IMR-90 (cell line): ENCODE measurements at regions not wholly inside any gene's neighbourhood (a gene's known extent, or its start where the extent isn't known, plus 50 kb on each side); places are given as distances from the start of the nearest gene placed in this dataset.
A peak's percentile ranks its signal among the peaks of the same experiment; 100 is the strongest.

Experiments
- ATAC-seq: fragments of 200-7000 bp; cut with Tn5 transposase; 2 replicates; pipeline ENCODE4 v1.9.1; 2020; ENCODE audit warnings: low read depth, mild to moderate bottlenecking, moderate library complexity
- BruUV-seq: library from RNA; stranded (reverse); fragments of 400-500 nt; replicated peaks from 2 replicates; lab custom pipeline; 2021; lab: Mats Ljungman, UMichigan
- CTCF ChIA-PET: fragments of 300-600 bp; formaldehyde crosslinking; extraction: SDS; loops from one replicate; lab custom pipeline; 2021; ENCODE audit warnings: antibody characterized with exemption; lab: Yijun Ruan, JAX
- POLR2A ChIA-PET: fragments of 300-600 bp; sonication (Branson Sonifier 250); formaldehyde crosslinking; loops from one replicate; lab custom pipeline; 2022; ENCODE audit warnings: antibody characterized with exemption; ENCODE audit not compliant: unreplicated experiment; lab: Charles Lee
- DNase-seq: peaks from one replicate; pipeline ENCODE4 v3.0.0; 2013
- H2AFZ ChIP-seq: replicated peaks from 2 replicates; pipeline ENCODE3; 2013; ENCODE audit warnings: low read length, mild to moderate bottlenecking; ENCODE audit not compliant: poor library complexity
- H2AK5ac ChIP-seq: 2 replicates; pipeline ENCODE4 v1.6.1; 2013; ENCODE audit warnings: low read depth, low read length, inconsistent platforms
- H2AK9ac ChIP-seq: replicated peaks from 2 replicates; pipeline ENCODE3; 2013; ENCODE audit warnings: mild to moderate bottlenecking, low read depth, low read length, moderate library complexity; ENCODE audit not compliant: poor library complexity
- H2BK120ac ChIP-seq: 2 replicates; pipeline ENCODE4 v1.6.1; 2013; ENCODE audit warnings: low read depth, low read length, inconsistent platforms
- H2BK15ac ChIP-seq: 3 replicates; pipeline ENCODE4 v1.6.1; 2013; ENCODE audit warnings: low read depth, low read length, inconsistent platforms
- H2BK20ac ChIP-seq: 2 replicates; pipeline ENCODE4 v1.6.1; 2013; ENCODE audit warnings: low read depth, mild to moderate bottlenecking, inconsistent platforms, low read length, moderate library complexity
- H2BK5ac ChIP-seq: 2 replicates; pipeline ENCODE4 v1.6.1; 2013; ENCODE audit warnings: mild to moderate bottlenecking, low read depth, low read length, inconsistent platforms; ENCODE audit not compliant: poor library complexity, severe bottlenecking
- H3K14ac ChIP-seq: replicated peaks from 2 replicates; pipeline ENCODE4 v1.6.1; 2013; ENCODE audit warnings: low read depth, low read length, inconsistent platforms
- H3K18ac ChIP-seq: 2 replicates; pipeline ENCODE4 v1.6.1; 2013; ENCODE audit warnings: low read depth, low read length, control low read depth
- H3K23ac ChIP-seq: 2 replicates; pipeline ENCODE4 v1.6.1; 2013; ENCODE audit warnings: low read depth, low read length, inconsistent platforms
- H3K27ac ChIP-seq: 2 replicates; pipeline ENCODE4 v1.5.1; 2013; ENCODE audit warnings: mild to moderate bottlenecking, control low read depth, low read length; ENCODE audit not compliant: insufficient read depth
- H3K27me3 ChIP-seq: 2 replicates; pipeline ENCODE4 v1.6.1; 2013; ENCODE audit warnings: low read length; ENCODE audit not compliant: control insufficient read depth, insufficient read depth
- H3K36me3 ChIP-seq: 2 replicates; pipeline ENCODE4 v1.6.1; 2013; ENCODE audit warnings: low read length, mixed read lengths; ENCODE audit not compliant: control insufficient read depth, insufficient read depth
- H3K4ac ChIP-seq: 2 replicates; pipeline ENCODE4 v1.6.1; 2013; ENCODE audit warnings: low read depth, low read length, inconsistent platforms
- H3K4me1 ChIP-seq: 2 replicates; pipeline ENCODE4 v1.6.1; 2013; ENCODE audit warnings: low read length, mixed read lengths; ENCODE audit not compliant: control insufficient read depth, insufficient read depth
- H3K4me2 ChIP-seq: 2 replicates; pipeline ENCODE4 v1.6.1; 2013; ENCODE audit warnings: low read depth, mild to moderate bottlenecking, control low read depth, low read length, moderate library complexity
- H3K4me3 ChIP-seq: 2 replicates; pipeline ENCODE4 v1.5.1; 2013; ENCODE audit warnings: low read depth, mild to moderate bottlenecking, control low read depth, low read length, moderate library complexity; ENCODE audit not compliant: insufficient read depth
- H3K56ac ChIP-seq: 2 replicates; pipeline ENCODE4 v1.6.1; 2013; ENCODE audit warnings: low read length, inconsistent platforms; ENCODE audit not compliant: insufficient read depth; ENCODE audit errors: extremely low read depth
- H3K79me1 ChIP-seq, 2 experiments: 2 replicates each; pipeline ENCODE4 v1.6.1; 2013; ENCODE audit warnings: low read length in 2 of 2, inconsistent platforms in 1 of 2, low read depth in 1 of 2
- H3K9ac ChIP-seq: 2 replicates; pipeline ENCODE4 v1.6.1; 2013; ENCODE audit warnings: low read depth, low read length, control low read depth
- H3K9me1 ChIP-seq: 2 replicates; pipeline ENCODE4 v1.6.1; 2013; ENCODE audit warnings: low read length, inconsistent platforms; ENCODE audit not compliant: insufficient read depth
- H3K9me3 ChIP-seq: 2 replicates; pipeline ENCODE4 v1.6.1; 2013; ENCODE audit warnings: low read length; ENCODE audit not compliant: control insufficient read depth, insufficient read depth
- H4K20me1 ChIP-seq: 2 replicates; pipeline ENCODE4 v1.6.1; 2013; ENCODE audit warnings: low read length, inconsistent platforms; ENCODE audit not compliant: insufficient read depth
- H4K5ac ChIP-seq: 2 replicates; pipeline ENCODE4 v1.6.1; 2013; ENCODE audit warnings: mild to moderate bottlenecking, low read depth, low read length, control low read depth
- H4K8ac ChIP-seq, 2 experiments: 2 replicates each; pipeline ENCODE4 v1.6.1; 2013; ENCODE audit warnings: low read depth in 2 of 2, low read length in 2 of 2, control low read depth in 1 of 2, inconsistent platforms in 1 of 2
- H4K91ac ChIP-seq: 2 replicates; pipeline ENCODE4 v1.6.1; 2013; ENCODE audit warnings: low read depth, low read length, inconsistent platforms; ENCODE audit not compliant: insufficient read depth
- BHLHE40 ChIP-seq: fragments of 150-350 bp; IDR thresholded peaks from 2 replicates; pipeline ENCODE4 v1.6.1; 2016; ENCODE audit warnings: mild to moderate bottlenecking, low read depth, low read length
- CEBPB ChIP-seq: IDR thresholded peaks from 2 replicates; pipeline ENCODE4 v1.6.1; 2012; ENCODE audit warnings: low read depth, low read length, improper control_type of control experiment
- CHD1 ChIP-seq: IDR thresholded peaks from 2 replicates; pipeline ENCODE4 v1.6.1; 2012; ENCODE audit warnings: low read depth, low read length, improper control_type of control experiment
- FOS ChIP-seq: fragments of 150-350 bp; IDR thresholded peaks from 2 replicates; pipeline ENCODE4 v1.6.1; 2016; ENCODE audit warnings: low read depth, low read length
- MAFK ChIP-seq: IDR thresholded peaks from 2 replicates; pipeline ENCODE4 v1.6.1; 2012; ENCODE audit warnings: low read depth, low read length, improper control_type of control experiment
- MAZ ChIP-seq: IDR thresholded peaks from 2 replicates; pipeline ENCODE4 v1.6.1; 2012; ENCODE audit warnings: low read depth, mild to moderate bottlenecking, low read length, improper control_type of control experiment, moderate library complexity, borderline replicate concordance
- MXI1 ChIP-seq: IDR thresholded peaks from 2 replicates; pipeline ENCODE4 v1.6.1; 2012; ENCODE audit warnings: low read depth, mild to moderate bottlenecking, low read length, moderate library complexity, borderline replicate concordance
- NFE2L2 ChIP-seq: fragments of 150-350 bp; IDR thresholded peaks from 2 replicates; pipeline ENCODE4 v1.6.1; 2016; ENCODE audit warnings: low read depth, mild to moderate bottlenecking, low read length
- POLR2A ChIP-seq: IDR thresholded peaks from 2 replicates; pipeline ENCODE4 v1.6.1; 2012; ENCODE audit warnings: mild to moderate bottlenecking, low read depth, low read length
- RAD21 ChIP-seq: IDR thresholded peaks from 2 replicates; pipeline ENCODE4 v1.6.1; 2012; ENCODE audit warnings: low read length, improper control_type of control experiment
- RCOR1 ChIP-seq: IDR thresholded peaks from 2 replicates; pipeline ENCODE4 v1.6.1; 2012; ENCODE audit warnings: mild to moderate bottlenecking, low read length, improper control_type of control experiment; ENCODE audit not compliant: insufficient replicate concordance
- RFX5 ChIP-seq: IDR thresholded peaks from 2 replicates; pipeline ENCODE4 v1.8.0; 2012; ENCODE audit warnings: low read depth, mild to moderate bottlenecking, low read length, moderate library complexity
- SMC3 ChIP-seq: fragments of 150-350 bp; IDR thresholded peaks from 2 replicates; pipeline ENCODE4 v1.6.1; 2016; ENCODE audit warnings: low read depth, mild to moderate bottlenecking, antibody characterized with exemption, low read length, moderate library complexity
- WGBS, 2 experiments: methylation state at CpG; one replicate each; pipeline versions ENCODE4 v1.1.5 to v1.1.7; 2013; ENCODE audit warnings: missing lambda C conversion rate in 2 of 2; ENCODE audit not compliant: insufficient read length in 1 of 2; ENCODE audit errors: extremely low coverage in 2 of 2; 5-methylcytosine and 5-hydroxymethylcytosine counted together
- dilution Hi-C: fragments of 300-500 bp; cut with HindIII; formaldehyde crosslinking; loops from one replicate; pipeline ENCODE4 v1.14.3; 2018; ENCODE audit warnings: low sequenced_read_pairs; ENCODE audit not compliant: unreplicated experiment
- in situ Hi-C: fragments of 300-500 bp; cut with MboI; formaldehyde crosslinking; loops from 3 replicates; pipeline ENCODE4 v1.14.3; 2019; ENCODE audit warnings: low sequenced_read_pairs, inconsistent platforms, mixed read lengths
- intact Hi-C: fragments of 100-400 bp; cut with micrococcal nuclease; formaldehyde crosslinking; loops from 2 replicates; pipeline ENCODE4 v1.10.0; 2022
- TF ChIP-seq, protein P1 (sequence below): fragments of 150-350 bp; IDR thresholded peaks from 2 replicates; pipeline ENCODE4 v1.6.1; 2017; ENCODE audit warnings: mild to moderate bottlenecking, antibody characterized with exemption, low read length, low read depth
- TF ChIP-seq, protein P2 (sequence below): fragments of 150-350 bp; IDR thresholded peaks from 2 replicates; pipeline ENCODE4 v1.6.1; 2016; ENCODE audit warnings: low read depth, mild to moderate bottlenecking, low read length, moderate library complexity, borderline replicate concordance
- TF ChIP-seq, protein P3 (sequence below): conservative IDR thresholded peaks from 2 replicates; pipeline ENCODE4 v1.5.1; 2012; ENCODE audit warnings: mild to moderate bottlenecking, low read depth, low read length, improper control_type of control experiment

DNA sequence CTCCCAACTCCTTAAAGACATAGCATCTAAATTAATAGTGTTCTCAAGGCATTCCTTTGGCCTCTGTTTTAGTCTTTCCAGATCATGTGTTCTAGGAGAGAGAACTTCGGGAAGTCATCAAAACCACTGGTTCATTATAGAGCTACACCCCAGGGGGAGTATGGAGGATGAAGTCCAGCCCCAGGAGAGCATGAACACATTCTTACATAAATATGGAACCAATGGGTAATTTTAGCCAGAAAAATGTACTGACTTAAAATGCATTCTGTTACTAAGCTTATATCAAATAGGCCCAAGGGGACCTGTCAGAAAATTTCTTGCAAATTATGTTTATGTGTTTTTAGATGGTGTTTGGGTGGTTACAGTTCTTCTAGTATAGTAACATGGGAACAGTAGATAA is 165.2 kb downstream of the NTMT2 start:
- H3K4me2 ChIP-seq, result no peak overlapping the region
- no peaks in the 10 kb centered on the region for H3K27me3 ChIP-seq
- H2BK20ac ChIP-seq, result peak overlapping the region; percentile 98
- no peaks in the 10 kb centered on the region for H4K20me1 ChIP-seq
- no peak overlapping the region for H2AK9ac ChIP-seq
- BruUV-seq, result no TSS peak
- no peak overlapping the region for H3K9ac ChIP-seq
- H3K4ac ChIP-seq, result peak overlapping the region; percentile 93; the same call in 1 of the 2 replicates
- no peak overlapping the region for H3K4me3 ChIP-seq
- ChIA-PET POLR2A (no interaction called here), CTCF (no interaction called here)
- peaks cover 11% of the 10 kb centered on the region for H3K4me1 ChIP-seq
- dilution Hi-C loops, result no loop called here
- no peaks in the 10 kb centered on the region for H3K79me1 ChIP-seq
- H3K56ac ChIP-seq, result 0 out of 2 replicates have a peak overlapping the region, but pooled peaks have one; percentile 39
- H3K9me3 ChIP-seq, result no peaks in the 10 kb centered on the region
- H2AFZ ChIP-seq, result no peak overlapping the region
- peak overlapping the region; percentile 96; the same call in 1 of the 2 replicates for H3K14ac ChIP-seq
- H2BK5ac ChIP-seq, result no peak overlapping the region
- H3K9me1 ChIP-seq, result peaks cover 9% of the 10 kb centered on the region
- in situ Hi-C loops, result no loop called here
- H2BK15ac ChIP-seq, result peak overlapping the region; percentile 94; the same call in 2 of the 3 replicates
- TF ChIP-seq NFE2L2 (no peak), RFX5 (no peak), MAFK (no peak), CHD1 (no peak), SMC3 (no peak), POLR2A (no peak), MAZ (no peak), RAD21 (no peak), MXI1 (no peak), CEBPB (no peak), BHLHE40 (no peak), RCOR1 (no peak), FOS (no peak)
- TF ChIP-seq, protein P1, sequence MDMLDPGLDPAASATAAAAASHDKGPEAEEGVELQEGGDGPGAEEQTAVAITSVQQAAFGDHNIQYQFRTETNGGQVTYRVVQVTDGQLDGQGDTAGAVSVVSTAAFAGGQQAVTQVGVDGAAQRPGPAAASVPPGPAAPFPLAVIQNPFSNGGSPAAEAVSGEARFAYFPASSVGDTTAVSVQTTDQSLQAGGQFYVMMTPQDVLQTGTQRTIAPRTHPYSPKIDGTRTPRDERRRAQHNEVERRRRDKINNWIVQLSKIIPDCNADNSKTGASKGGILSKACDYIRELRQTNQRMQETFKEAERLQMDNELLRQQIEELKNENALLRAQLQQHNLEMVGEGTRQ, result no peak
- TF ChIP-seq, protein P2, sequence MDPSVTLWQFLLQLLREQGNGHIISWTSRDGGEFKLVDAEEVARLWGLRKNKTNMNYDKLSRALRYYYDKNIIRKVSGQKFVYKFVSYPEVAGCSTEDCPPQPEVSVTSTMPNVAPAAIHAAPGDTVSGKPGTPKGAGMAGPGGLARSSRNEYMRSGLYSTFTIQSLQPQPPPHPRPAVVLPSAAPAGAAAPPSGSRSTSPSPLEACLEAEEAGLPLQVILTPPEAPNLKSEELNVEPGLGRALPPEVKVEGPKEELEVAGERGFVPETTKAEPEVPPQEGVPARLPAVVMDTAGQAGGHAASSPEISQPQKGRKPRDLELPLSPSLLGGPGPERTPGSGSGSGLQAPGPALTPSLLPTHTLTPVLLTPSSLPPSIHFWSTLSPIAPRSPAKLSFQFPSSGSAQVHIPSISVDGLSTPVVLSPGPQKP, result no peak
- TF ChIP-seq, protein P3, sequence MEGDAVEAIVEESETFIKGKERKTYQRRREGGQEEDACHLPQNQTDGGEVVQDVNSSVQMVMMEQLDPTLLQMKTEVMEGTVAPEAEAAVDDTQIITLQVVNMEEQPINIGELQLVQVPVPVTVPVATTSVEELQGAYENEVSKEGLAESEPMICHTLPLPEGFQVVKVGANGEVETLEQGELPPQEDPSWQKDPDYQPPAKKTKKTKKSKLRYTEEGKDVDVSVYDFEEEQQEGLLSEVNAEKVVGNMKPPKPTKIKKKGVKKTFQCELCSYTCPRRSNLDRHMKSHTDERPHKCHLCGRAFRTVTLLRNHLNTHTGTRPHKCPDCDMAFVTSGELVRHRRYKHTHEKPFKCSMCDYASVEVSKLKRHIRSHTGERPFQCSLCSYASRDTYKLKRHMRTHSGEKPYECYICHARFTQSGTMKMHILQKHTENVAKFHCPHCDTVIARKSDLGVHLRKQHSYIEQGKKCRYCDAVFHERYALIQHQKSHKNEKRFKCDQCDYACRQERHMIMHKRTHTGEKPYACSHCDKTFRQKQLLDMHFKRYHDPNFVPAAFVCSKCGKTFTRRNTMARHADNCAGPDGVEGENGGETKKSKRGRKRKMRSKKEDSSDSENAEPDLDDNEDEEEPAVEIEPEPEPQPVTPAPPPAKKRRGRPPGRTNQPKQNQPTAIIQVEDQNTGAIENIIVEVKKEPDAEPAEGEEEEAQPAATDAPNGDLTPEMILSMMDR, result no peak
- H3K23ac ChIP-seq, result peak overlapping the region; percentile 93
- no peak overlapping the region; the same call in 1 of the 2 replicates for H2AK5ac ChIP-seq
- H3K36me3 ChIP-seq, result no peaks in the 10 kb centered on the region
- no peak for DNase-seq
- peak overlapping the region; percentile 94 for H2BK120ac ChIP-seq
- peak overlapping the region; percentile 83; the same call in 1 of the 2 replicates for H4K5ac ChIP-seq
- WGBS, 2 experiments, result no CpG with 5 or more reads among the region's 1 CpG
- H3K27ac ChIP-seq, result no peak overlapping the region
- intact Hi-C loops, result no loop called here
- peak overlapping the region; percentile 55 to 91; a peak in 2 of 4 replicates for H4K8ac ChIP-seq
- no peak for ATAC-seq
- H3K18ac ChIP-seq, result peak overlapping the region; percentile 88; the same call in 1 of the 2 replicates
- H4K91ac ChIP-seq, result peak overlapping the region; percentile 79
